ENCODE measurements at regions not wholly inside any gene's neighbourhood (a gene's known extent, or its start where the extent isn't known, plus 50 kb on each side); places are given as distances from the start of the nearest gene placed in this dataset.

DNA sequence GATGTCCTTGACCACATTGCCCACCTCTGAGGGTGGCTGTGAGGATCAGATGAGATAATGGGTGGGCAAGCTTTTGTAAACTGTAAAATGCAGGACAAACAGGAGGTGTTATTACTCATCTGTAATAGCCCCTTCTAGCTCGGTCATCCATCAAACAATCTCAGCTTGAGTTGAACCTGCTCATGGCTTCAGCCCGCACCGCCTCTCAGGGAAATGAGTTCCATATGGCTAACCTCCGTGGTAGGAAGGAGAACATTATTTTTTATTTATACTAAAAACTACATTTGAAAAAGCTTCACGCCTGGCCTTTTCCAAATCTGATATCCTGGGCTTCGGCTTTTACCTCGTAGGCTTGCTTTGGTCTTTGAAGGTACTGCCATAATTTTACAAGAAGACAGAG, 116.2 kb upstream of the USP24 start:
- no peak for DNase-seq (ENCODE audit: low read depth)

DNA sequence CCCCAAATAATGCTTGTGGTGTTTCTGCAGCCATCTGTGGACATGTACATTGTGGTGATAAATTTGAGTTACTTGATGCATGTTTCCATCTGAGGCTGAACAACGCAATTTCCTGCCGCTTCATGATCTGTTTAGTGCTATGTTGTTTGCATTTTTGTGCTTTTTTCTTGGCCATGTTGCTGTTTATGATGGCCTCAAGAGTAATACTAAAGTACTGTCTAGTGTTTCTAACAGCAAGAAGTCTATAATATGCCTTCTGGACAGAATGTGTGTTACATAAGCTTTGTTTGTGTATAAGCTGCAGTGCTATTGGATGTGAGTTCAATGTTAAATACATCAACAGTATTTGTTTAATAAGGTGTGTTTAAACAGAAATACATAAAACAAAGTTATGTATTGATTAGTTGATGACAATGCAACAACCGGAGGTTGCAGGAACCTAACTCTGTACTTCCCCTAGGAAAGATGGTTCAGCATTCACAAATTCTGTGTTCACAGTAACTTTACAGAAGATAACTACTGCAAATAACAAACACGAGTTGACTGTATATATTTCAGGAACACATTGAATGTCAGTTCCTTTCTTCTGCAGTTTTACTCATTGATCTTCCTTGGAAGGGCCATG, 114.8 kb upstream of the USP24 start:
- DNase-seq (ENCODE audit: low read depth), result no peak

DNA sequence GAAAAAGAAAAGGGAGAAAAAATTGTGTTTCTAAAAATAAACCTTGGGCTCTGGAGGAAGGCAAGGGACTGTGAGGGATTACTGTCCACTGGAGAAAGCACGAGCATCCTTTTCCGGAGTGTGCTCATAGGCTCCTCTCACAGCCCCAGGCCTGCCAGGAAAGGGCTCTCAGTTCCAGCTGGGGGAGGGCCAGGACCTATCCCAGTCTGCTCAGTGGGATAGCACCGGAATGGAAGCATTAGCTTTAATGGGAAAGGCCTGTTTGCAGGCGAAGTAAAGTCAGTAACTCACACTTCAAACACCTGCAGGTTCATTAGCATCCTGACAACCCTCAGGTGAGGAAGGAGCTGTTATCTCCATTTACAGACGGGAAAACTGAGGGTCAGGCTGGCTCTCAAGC, 113.9 kb upstream of the USP24 start:
- no peak for DNase-seq (ENCODE audit: low read depth)

DNA sequence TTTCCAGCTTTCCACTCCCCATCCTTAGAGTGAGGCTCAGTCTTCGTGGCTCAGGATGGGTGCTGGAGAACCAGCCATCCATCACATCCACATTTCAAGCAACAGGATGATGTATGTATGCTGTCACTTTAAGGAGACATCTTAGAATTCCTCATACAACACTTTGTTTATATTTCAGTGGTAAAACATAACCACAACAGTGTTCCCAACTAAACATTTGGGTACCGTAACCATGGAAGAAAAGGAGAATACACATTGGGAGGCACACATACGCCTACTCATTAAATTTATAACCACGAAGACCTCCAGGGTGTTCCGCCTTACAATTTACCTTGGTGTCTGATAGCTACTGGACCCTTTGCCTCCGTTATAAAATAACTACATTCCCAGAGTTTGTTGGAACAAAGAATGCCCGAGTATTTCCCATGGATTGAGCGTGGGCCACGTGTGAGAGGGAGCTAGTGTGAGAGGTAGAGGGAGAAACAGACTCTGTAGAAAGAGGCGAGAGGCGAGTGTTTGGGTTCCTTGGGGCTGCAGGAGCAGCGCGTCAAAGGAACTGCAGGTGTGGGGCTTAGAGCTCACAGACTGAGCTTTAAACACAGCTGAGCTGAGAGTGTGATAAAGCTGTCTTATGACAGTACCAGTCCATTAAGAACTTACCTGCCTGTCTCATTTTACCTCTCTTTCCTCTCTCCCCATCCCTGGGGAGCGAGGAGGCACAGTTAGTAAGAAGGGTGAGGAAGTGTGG, 111.5 kb upstream of the USP24 start:
- DNase-seq (ENCODE audit: low read depth), result peak; percentile 53

DNA sequence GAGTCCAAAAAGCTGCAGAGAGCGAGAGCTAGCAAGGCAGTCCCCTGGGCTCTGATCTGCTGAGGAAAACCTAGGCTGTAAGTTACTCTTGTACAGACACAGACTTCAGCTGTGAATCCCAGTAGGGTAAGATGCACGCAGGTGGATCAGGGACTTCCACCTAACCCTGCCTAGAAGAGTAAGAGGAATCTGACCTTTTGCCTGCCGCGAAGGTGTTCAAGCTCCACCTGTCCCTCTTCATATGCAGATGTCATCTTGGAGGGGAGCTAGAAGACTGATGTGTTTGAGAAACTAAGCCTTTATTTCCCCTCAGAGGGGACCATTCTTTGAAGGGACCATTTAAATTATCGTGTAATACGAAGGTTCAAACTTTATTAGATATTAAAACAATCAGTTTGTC, 108.6 kb upstream of the USP24 start:
- DNase-seq (ENCODE audit: low read depth), result no peak

DNA sequence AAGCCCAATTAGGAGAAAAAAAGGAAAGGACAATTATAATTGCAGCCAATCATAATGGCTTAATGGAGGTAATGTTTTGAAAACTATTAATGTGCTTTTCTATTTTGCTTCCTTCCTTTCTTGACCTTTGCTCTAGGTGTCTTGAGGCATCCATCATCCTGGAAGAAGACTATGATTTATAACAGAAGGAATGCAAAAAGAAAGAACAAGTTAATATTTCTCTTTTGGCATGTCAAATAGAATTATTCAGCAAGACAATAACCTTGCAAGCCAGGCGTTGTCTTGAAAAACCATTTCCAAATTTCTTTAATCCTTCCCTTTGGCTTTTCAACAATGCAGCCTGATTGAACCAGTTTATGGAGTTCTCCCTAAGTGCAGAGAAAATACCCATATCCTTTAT, 107.7 kb upstream of the USP24 start:
- DNase-seq (ENCODE audit: low read depth), result no peak

DNA sequence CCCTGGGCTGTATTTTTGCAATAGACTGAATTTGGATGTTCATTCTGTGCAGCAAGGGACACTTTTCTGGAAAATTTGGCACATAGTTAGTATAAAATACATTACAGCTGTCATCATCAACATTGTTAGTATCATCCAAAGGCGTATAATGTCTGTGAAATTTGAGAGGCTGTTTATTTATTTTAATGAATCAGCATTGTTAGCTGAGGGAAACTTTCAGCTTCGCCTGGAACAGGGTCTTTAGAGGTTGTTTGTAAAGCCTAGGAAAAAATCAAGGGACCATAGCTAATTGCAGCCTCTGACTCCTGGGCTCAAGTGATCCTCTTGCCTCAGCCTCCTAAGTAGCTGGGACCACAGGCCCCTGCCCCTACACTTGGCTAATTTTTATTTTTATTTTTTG, 106.8 kb upstream of the USP24 start:
- DNase-seq (ENCODE audit: low read depth), result peak; percentile 59

DNA sequence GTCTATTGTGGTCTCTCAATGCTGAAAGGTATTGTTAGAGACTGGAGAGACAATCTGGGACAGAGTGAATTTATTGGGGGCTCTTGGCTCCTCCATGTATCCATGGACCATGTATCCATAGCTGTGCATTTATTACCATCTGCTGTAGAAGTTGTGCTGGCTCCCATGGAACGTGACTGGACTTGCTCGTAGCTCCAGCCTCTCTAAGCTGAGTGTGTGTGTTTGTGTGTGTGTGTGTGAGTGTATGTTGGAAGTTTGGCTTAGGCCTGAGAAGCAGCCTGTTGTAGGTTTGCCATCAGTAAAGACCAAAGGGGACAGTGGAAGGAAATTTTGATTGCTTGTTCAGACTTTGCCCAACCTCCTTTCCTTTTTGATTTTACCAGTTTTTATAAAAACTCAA, 105.7 kb upstream of the USP24 start:
- DNase-seq (ENCODE audit: low read depth), result no peak

DNA sequence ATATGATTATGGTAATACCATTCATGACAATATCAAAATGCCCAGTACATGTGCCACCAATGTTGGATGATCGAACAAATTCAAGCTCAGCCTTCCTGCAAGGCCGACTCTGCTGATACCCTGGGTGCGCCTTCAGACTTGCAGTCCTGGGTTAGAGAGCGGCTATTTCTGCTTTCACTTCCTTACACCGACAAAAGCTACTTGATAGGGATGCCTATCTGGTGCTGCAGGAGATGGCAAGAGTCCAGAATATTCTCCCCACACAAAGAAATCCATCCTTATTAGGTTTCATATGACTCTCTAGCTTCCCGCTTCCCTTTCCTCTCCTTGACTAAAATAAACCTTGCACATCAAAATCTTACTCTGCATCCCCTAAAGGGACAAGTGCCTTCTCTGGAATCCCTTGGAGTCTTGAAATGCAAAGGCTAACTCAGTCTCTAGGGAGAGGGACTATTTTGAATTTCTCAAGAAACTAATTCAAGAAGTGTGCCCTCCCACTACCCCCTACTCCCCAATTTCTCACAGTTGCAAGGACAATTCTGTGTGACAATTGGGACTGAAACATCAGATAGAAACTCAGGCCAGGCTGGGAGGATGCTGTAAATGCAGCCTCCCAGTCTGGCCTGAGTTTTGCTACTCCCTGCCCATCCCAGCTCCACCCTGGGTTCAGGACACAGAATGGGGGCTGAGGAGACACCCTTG, 103.1 kb upstream of the USP24 start:
- no peak for DNase-seq (ENCODE audit: low read depth)

DNA sequence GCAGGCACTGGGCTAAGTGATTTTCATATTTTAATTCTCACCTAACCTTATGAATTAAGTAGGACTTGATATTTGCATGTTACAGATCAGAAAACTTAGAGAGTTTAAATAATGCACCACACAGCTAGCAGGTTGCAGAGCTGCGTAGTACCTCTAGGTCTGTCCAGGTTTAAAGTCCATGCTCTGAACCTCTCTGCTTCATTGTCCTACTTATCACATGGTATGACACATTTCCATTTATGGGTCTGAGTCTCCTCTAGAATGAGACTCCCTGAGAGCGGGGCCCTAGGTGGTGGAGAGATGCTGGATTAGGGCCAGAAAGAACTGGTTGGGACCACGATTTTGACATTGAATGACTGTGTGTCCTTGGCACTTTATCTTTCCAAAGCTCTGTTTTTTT, 102.5 kb upstream of the USP24 start:
- DNase-seq (ENCODE audit: low read depth), result no peak

DNA sequence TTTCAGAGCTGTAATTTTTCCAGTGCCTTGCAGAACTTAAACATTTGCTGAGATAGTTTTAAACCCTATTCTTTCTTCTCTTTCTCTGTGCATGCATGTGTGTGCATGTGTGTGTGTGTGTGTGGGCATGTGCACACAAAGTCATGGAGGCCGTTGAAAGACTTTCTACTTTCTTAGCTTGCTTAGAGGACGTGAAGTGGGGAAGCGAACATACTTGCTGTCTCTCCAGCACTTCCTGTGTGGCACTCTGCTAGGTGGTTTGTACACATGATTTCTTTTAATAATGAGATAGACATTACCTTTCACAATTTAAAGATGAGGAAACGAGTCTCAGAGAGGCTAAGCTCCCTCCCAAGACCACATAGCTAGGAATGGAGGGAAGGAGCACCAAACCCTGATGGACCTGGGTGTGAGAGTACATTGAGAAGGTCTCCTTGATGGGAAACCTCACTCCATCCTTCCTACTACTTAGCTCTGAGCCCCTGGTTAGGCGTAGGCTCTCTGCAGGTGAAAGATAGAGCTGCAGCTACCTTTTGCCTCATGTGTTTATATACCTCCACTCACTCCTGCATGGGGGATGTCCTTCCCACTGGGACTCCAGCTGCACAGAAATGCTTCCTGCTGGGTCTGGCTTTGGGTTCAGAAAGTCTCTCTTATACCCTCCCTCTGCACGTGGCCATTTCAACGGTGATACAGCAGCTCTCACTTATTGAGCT, 101.9 kb upstream of the USP24 start:
- DNase-seq (ENCODE audit: low read depth), result no peak

DNA sequence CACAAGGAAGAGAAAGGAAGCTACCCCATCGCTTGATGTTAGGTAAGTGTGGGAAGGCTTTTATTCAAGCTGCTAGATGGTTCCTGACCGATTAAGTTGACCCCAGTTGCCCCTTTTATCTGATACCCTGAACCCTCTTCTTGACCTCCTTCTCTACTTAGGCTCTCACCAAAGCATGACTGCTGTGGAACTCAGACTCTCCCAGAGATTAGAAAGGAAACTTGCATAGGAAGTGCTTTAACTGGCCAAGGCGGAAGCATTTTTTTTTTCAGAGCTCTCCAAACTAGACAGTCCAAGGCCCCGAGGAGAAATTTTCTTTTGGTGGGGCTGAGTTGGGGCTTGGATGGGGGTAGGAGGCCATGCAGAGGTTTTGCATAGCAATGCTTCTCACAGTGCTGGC, 101.3 kb upstream of the USP24 start:
- DNase-seq (ENCODE audit: low read depth), result no peak

DNA sequence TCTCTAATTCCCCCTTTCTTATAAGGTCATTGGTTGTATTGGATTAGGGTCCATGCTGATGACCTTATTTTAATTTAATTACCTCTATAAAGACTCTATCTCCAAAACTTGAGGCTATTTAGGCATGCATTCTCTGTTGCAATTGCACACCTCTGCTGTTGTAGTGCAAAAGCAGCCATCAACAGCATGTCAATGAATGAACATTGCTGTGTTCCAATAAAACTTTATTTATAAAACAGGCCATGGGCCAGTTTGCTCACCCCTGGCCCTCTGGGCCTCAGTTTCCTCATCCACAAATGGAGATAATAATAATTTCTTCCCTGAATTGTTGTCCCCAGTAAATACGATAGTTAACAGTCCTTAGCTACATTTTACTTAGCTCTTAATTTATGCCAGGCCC, 100.4 kb upstream of the USP24 start:
- no peak for DNase-seq (ENCODE audit: low read depth)

DNA sequence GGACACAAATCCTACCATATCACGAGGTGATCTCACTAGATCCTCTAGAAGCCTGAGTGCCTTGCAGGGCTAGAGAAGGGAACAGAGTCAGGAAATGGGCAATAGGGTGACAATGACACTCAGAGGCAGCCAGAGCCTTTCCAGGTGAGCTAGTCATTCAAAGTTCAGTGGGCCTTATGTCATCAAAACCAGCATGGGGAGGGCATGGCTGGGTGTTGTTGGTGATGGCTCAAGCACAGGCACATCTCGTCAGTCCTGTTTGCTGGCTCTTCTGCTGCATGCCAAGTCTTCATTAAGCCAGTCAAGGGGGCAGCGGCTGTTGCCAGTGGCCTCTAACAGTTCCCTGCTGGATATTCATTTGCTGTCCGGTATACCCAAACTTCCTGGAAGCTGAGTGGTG, 99.6 kb upstream of the USP24 start:
- DNase-seq (ENCODE audit: low read depth), result no peak

DNA sequence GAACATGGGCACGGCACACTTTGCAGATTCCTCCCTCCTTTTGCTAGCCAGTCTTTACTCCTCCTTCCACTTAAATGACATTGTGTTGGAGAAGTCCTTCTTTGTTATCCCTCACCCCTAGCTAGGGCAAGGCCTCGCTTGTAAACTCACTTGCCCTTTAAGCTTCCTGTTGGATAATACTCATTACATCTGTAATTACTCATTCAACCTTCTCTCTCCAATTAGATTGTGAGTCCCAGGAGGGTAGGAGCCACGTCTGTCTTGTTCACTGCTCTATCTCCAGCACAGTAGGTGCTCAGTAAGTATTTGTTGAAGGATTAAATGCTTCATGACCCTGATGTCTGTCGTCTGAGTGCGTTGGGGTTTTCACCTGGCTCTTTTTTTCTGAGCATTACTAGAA, 98.7 kb upstream of the USP24 start:
- peak; percentile 42 for DNase-seq (ENCODE audit: low read depth)

DNA sequence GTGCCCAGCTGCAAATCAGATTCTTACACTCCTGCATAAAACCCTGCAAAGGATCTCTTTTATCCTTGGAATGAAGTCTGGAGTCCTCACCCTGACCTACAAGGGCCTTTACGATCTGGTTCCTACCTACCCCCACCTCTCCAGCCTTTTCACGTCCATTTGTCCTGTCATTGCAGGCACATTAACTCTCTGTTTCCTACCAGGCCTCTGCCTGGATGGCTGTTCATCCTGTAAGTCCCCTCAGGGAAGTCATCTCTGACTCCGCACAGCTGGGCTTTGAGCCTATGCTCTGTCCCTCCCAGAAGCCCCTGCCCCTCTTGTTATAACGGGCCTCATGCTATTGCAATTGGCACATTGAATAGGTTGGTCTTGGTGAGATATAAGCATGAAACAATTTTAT, 96.8 kb upstream of the USP24 start:
- DNase-seq (ENCODE audit: low read depth), result no peak

DNA sequence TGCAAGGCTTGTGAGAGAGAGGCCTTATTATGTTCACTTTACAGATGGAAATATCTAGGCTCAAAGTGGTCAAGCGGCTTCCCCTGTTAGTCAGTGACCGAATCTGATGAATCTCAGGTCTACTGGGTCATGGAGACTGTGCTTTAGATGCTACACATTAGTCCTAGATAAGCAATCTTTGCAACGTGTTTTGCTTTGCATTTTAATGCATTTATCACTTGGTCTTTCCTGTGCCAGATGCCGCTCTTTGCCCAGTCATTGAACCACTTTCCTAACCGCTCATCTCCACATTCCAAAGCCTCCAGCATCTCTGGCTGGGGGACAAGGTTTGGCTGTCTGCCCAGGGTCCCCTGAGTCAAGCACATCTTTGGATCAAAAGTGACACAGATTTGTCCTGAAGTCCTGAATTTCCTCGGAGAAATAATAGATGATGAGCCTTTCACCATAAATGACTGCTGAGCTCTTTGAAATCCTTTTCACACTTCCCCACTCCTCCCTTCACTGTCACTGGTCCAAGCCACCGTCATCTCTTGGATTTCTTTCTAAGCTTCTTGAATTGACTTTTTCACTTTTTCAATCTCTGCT, 96.0 kb upstream of the USP24 start:
- DNase-seq (ENCODE audit: low read depth), result peak; percentile 84

DNA sequence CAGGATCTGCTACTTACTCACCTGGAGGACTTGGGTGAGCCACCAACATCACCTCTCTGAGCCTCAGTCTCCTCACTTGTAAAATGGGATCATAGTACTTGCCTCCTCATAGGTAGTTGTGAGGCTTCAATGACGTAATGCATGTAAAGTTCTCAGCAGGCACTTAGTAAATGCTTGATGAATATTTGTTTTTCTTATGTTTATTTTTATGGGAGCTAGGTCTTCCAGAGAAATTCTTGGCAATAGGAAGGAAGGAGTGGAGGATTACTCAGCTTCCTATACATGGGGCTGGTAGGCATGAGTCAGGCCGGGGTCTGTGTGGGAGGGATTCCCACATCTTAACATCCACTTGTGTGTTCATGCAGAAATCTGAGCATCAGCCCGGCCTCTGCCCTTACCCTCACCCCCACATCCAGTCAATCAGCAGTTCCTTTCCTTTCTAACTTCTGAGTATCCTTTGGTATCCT, 95.4 kb upstream of the USP24 start:
- peak; percentile 99 for DNase-seq (ENCODE audit: low read depth)

DNA sequence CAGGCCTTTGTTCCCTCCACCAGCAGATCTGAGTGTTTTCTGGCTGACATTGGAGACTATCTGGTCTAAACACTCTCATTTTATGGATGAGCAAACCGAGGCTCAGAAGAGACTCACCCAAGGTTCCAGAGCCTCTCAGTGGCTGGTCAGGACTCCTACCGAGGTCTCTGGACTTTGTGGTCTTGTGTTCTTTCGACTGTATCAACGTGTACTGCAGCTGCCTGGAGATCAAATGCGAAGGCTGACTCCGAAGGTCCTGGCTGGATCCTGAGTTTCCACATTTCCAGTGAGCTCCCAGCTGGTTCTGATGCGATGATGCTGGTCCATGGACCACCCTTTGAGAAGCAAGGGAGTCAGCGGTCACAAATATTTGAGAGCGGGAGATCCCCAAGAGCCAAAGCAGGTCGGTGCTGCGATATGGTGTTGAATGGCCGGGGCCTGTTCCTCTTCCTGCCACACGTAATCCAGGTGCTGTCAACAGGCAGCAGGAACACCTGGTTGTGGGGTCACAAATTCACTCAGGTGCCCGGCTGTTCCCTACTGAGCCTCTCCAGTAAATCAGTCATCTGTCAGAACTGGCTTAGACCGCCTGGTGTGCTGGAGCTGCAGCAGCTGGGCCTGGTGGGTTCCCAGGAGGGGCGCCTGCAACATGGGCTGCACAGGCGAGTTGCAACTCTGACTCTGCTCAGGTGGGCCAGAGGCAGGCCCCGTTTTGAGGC, 94.8 kb upstream of the USP24 start:
- DNase-seq (ENCODE audit: low read depth), result no peak

DNA sequence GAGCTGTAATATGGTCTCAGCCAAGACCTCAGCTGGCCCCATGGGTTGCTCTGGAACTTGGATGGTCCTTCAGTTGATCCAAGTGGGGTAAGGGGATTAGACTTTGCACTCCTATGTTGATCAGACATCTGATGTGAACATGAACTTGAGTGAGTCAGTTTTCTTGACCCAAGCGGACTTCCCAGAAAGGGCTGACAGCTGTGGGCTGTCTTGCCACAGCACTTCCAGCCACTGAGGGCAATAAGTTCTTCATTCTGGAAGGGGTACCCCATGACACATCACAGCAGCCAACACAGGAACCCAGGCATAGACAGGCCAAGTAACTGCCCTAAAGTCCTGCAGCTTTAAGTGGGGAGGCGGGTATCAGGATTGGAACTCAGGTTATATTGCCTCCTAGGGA, 93.9 kb upstream of the USP24 start:
- DNase-seq (ENCODE audit: low read depth), result peak; percentile 16

DNA sequence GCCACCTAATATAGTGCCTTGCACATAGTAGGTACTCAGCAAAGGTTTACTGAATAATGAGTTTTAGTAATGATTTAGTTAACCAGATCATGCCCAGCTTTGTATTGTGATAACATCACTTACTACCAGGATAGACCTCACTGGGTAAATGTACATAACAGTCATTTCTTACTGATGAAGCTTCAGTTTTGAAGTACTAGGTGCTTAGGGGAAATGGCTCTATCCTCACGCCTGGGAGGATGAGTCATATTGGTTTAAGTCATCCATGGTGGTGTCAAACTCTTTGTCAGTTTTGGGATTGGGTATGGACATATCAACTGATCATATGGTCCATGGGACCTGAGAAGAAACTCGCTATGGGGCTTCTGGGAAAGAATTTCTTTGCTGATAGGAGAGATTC, 90.6 kb upstream of the USP24 start:
- peak; percentile 70 for DNase-seq (ENCODE audit: low read depth)

Measured in ELR (cell line).